ENCODE measurements at regions not wholly inside any gene's neighbourhood (a gene's known extent, or its start where the extent isn't known, plus 50 kb on each side); places are given as distances from the start of the nearest gene placed in this dataset.

- no peak for DNase-seq
Observed at GRCh38 chr13:76406243-76406642, 480.0 kb downstream of the KCTD12 start.

GRCh38 chr13:76398425-76398824 lies 487.8 kb downstream of the KCTD12 start:
- DNase-seq, result no peak

- no peak for DNase-seq
Observed at GRCh38 chr13:76397413-76397812, 488.8 kb downstream of the KCTD12 start.

- no peak for DNase-seq
Observed at GRCh38 chr13:76389321-76389720, 496.9 kb downstream of the KCTD12 start.

- no peak for DNase-seq
Observed at GRCh38 chr13:76387566-76387965, 498.6 kb downstream of the KCTD12 start.

GRCh38 chr13:76386321-76386720 lies 499.9 kb downstream of the KCTD12 start:
- no peak for DNase-seq

- DNase-seq, result no peak
Observed at GRCh38 chr13:76385586-76385985, 500.6 kb downstream of the KCTD12 start.

- no peak for DNase-seq
Observed at GRCh38 chr13:76383676-76384461, 502.3 kb downstream of the KCTD12 start.

GRCh38 chr13:76380446-76381065 lies 505.6 kb downstream of the KCTD12 start:
- no peak for DNase-seq

GRCh38 chr13:76379341-76380105 lies 506.7 kb downstream of the KCTD12 start:
- DNase-seq, result no peak

- no peak for DNase-seq
Observed at GRCh38 chr13:76378767-76379166, 507.4 kb downstream of the KCTD12 start.

- no peak for DNase-seq
Observed at GRCh38 chr13:76363682-76364289, 522.4 kb downstream of the KCTD12 start.

- no peak for DNase-seq
Observed at GRCh38 chr13:76361868-76362267, 524.3 kb downstream of the KCTD12 start.

GRCh38 chr13:76351541-76352229 lies 534.5 kb downstream of the KCTD12 start:
- DNase-seq, result no peak

GRCh38 chr13:76350399-76350798 lies 535.8 kb downstream of the KCTD12 start:
- no peak for DNase-seq

- no peak for DNase-seq
Observed at GRCh38 chr13:76349700-76350099, 536.5 kb downstream of the KCTD12 start.

GRCh38 chr13:76339649-76340048 lies 546.6 kb downstream of the KCTD12 start:
- no peak for DNase-seq

GRCh38 chr13:76338003-76338402 lies 548.2 kb downstream of the KCTD12 start:
- no peak for DNase-seq

- DNase-seq, result no peak
Observed at GRCh38 chr13:76336889-76337844, 549.0 kb downstream of the KCTD12 start.

- DNase-seq, result no peak
Observed at GRCh38 chr13:76335463-76335862, 550.7 kb downstream of the KCTD12 start.

GRCh38 chr13:76331943-76332712 lies 554.1 kb downstream of the KCTD12 start:
- DNase-seq, result peak; percentile 2

Measured in NCI-H1694 treated with DMSO at 0.1 percent for 48 hours (cell line).